Left lung (tissue), 4 donors: ENCODE measurements at regions not wholly inside any gene's neighbourhood (a gene's known extent, or its start where the extent isn't known, plus 50 kb on each side); places are given as distances from the start of the nearest gene placed in this dataset.
"Not testable (repeated sequence)": the region's sequence is repeated elsewhere in the genome, so short reads cannot be mapped to it uniquely, and the experiment has no call there.

Source experiments
- ATAC-seq: fragments of 200-7000 bp; cut with Tn5 transposase; one replicate; pipeline ENCODE4 v1.9.1; 2020; ENCODE audit warnings: moderate library complexity
- DNase-seq, 4 donors: peaks; one replicate each; pipeline ENCODE4 v3.0.0-alpha.2; 2013 to 2020
- H3K27ac ChIP-seq, 2 donors: fragments of 200-600 bp; sonication (generic) in 1 of 2; one replicate each; pipeline versions ENCODE4 v1.5.0 to v1.8.0; 2020 to 2021
- H3K27me3 ChIP-seq, 2 donors: fragments of 200-600 bp; sonication (generic) in 1 of 2; one replicate each; pipeline versions ENCODE4 v1.5.0 to v1.8.0; 2020 to 2021
- H3K36me3 ChIP-seq, 2 donors: fragments of 200-600 bp; sonication (generic) in 1 of 2; one replicate each; pipeline versions ENCODE4 v1.5.0 to v1.8.0; 2020 to 2021
- H3K4me1 ChIP-seq, 2 donors: fragments of 200-600 bp; one replicate each; pipeline ENCODE4 v1.8.0; 2021
- H3K4me3 ChIP-seq, 2 donors: fragments of 200-600 bp; sonication (generic) in 1 of 2; one replicate each; pipeline versions ENCODE4 v1.5.0 to v1.8.0; 2020 to 2021; ENCODE audit warnings: mild to moderate bottlenecking in 1 of 2
- H3K9me3 ChIP-seq, 2 donors: fragments of 200-600 bp; sonication (generic) in 1 of 2; one replicate each; pipeline versions ENCODE4 v1.5.0 to v1.8.0; 2020 to 2021
- CTCF ChIP-seq, 2 donors: fragments of 200-600 bp; sonication (generic) in 1 of 2; IDR thresholded peaks; one replicate each; pipeline versions ENCODE4 v1.5.0 to v1.8.0; 2021; ENCODE audit warnings: antibody characterized with exemption in 2 of 2
- intact Hi-C, 2 donors: fragments of 100-400 bp; cut with DNase I; formaldehyde crosslinking; loops; one replicate each; pipeline versions ENCODE4 v1.11.2 to v1.14.2; 2022
- donor health status: DM: no; HTN: yes; CAD: no.
- donor health status: DM: no; HTN: no; CAD: no.

DNA sequence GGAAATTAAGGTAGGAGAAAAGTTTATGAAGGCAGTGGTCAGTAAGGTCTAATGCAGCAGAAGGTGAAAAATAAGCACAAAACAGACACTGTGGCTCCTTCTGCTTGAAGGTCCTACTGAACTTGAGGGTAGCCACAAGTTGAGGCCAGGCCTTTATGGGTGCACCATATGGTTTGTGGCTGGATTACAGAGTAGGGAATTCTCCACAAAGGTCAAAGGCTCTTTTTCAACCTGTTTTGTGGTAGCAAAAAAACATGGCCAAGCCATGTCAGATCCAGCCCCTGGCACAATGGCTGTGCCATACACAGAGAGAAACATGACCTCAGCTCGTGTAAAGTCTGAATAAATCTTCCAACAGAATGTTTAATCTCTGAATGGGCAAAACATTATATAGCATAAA is 214.0 kb downstream of the SATB1 start:
- no peak overlapping the region for H3K4me3 ChIP-seq
- no peaks in the 10 kb centered on the region for H3K27me3 ChIP-seq
- H3K36me3 ChIP-seq: no peaks in the 10 kb centered on the region
- no peak for ATAC-seq
- H3K4me1 ChIP-seq: no peaks in the 10 kb centered on the region
- intact Hi-C loops: no loop called here
- no peak for TF ChIP-seq CTCF (IDR thresholded peaks at IDR 0.05)
- H3K27ac ChIP-seq: no peak overlapping the region
- no peak for DNase-seq
- H3K9me3 ChIP-seq: no peaks in the 10 kb centered on the region

- no peaks in the 10 kb centered on the region for H3K4me1 ChIP-seq
- no peak overlapping the region for H3K27ac ChIP-seq
- H3K27me3 ChIP-seq: no peaks in the 10 kb centered on the region
- ATAC-seq (no peak), DNase-seq (no peak)
- no peak overlapping the region for H3K4me3 ChIP-seq
- intact Hi-C loops: no loop called here
- TF ChIP-seq CTCF (IDR thresholded peaks at IDR 0.05): no peak
- no peaks in the 10 kb centered on the region for H3K36me3 ChIP-seq
- no peaks in the 10 kb centered on the region for H3K9me3 ChIP-seq
Measured at GRCh38 chr3:18208856-18209255, 216.3 kb downstream of the SATB1 start.

- H3K4me1 ChIP-seq: no peaks in the 10 kb centered on the region
- H3K9me3 ChIP-seq: no peaks in the 10 kb centered on the region
- H3K27me3 ChIP-seq: no peaks in the 10 kb centered on the region
- no peak overlapping the region for H3K4me3 ChIP-seq
- intact Hi-C loops: no loop called here
- ATAC-seq (no peak), DNase-seq (no peak)
- no peaks in the 10 kb centered on the region for H3K36me3 ChIP-seq
- no peak overlapping the region for H3K27ac ChIP-seq
- TF ChIP-seq CTCF (IDR thresholded peaks at IDR 0.05): no peak
Measured at GRCh38 chr3:18208091-18208490, 217.0 kb downstream of the SATB1 start.

- Histone ChIP-seq H3K4me1 (no peaks in the 10 kb centered on the region), H3K4me3 (no peak overlapping the region), H3K9me3 (no peaks in the 10 kb centered on the region), H3K36me3 (no peaks in the 10 kb centered on the region), H3K27me3 (no peaks in the 10 kb centered on the region), H3K27ac (no peak overlapping the region)
- TF ChIP-seq CTCF (IDR thresholded peaks at IDR 0.05): no peak
- no peak for DNase-seq
- no peak for ATAC-seq
- intact Hi-C loops: no loop called here
Measured at GRCh38 chr3:18207226-18207625, 217.9 kb downstream of the SATB1 start.

- intact Hi-C loops, H3K36me3 ChIP-seq, H3K27me3 ChIP-seq, ATAC-seq, H3K27ac ChIP-seq, DNase-seq, H3K4me1 ChIP-seq, H3K9me3 ChIP-seq, H3K4me3 ChIP-seq: not testable (repeated sequence)
Measured at GRCh38 chr3:18205701-18206100, 219.4 kb downstream of the SATB1 start.

DNA sequence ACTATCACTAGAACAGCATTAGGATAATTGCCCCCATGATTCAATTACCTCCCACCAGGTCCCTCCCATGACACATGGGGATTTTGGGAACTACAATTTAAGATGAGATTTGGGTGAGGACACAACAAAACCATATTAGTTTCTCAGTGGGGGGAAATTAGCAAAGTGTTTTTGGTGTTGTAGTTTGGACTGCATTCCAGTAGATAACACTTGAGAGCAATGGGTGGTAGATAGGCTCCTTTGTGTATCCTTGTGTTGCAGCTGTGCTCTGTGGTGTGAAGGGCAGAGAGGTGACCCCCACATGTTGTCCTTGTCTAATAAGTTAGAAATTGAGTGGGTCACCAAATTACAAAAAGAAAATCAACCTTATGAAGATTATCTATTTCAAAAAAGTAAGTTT is 223.8 kb downstream of the SATB1 start:
- ATAC-seq: no peak
- Histone ChIP-seq H3K27me3 (no peaks in the 10 kb centered on the region), H3K27ac (no peak overlapping the region), H3K4me1 (no peaks in the 10 kb centered on the region), H3K4me3 (no peak overlapping the region), H3K9me3 (peaks cover 0 to 22% of the 10 kb centered on the region in 2 donors), H3K36me3 (no peaks in the 10 kb centered on the region)
- TF ChIP-seq CTCF (IDR thresholded peaks at IDR 0.05): no peak
- intact Hi-C loops: no loop called here
- DNase-seq: no peak
